Upper lobe of right lung (tissue), 1 donor: ENCODE measurements at regions not wholly inside any gene's neighbourhood (a gene's known extent, or its start where the extent isn't known, plus 50 kb on each side); places are given as distances from the start of the nearest gene placed in this dataset.
A peak's percentile ranks its signal among the peaks of the same experiment; 100 is the strongest.

Experiments
- ATAC-seq: fragments of 200-7000 bp; cut with Tn5 transposase; one replicate; pipeline ENCODE4 v1.9.1; 2020; ENCODE audit warnings: mild to moderate bottlenecking, moderate library complexity
- DNase-seq: peaks from one replicate; pipeline ENCODE4 v3.0.0-alpha.2; 2020
- H3K27ac ChIP-seq: fragments of 200-600 bp; one replicate; pipeline ENCODE4 v1.8.0; 2022
- H3K27me3 ChIP-seq: fragments of 200-600 bp; one replicate; pipeline ENCODE4 v1.8.0; 2022; ENCODE audit warnings: mild to moderate bottlenecking
- H3K36me3 ChIP-seq: fragments of 200-600 bp; one replicate; pipeline ENCODE4 v1.8.0; 2022
- H3K4me1 ChIP-seq: fragments of 200-600 bp; one replicate; pipeline ENCODE4 v1.8.0; 2022
- H3K4me3 ChIP-seq: fragments of 200-600 bp; one replicate; pipeline ENCODE4 v1.8.0; 2022; ENCODE audit warnings: mild to moderate bottlenecking
- H3K9me3 ChIP-seq: fragments of 200-600 bp; one replicate; pipeline ENCODE4 v1.8.0; 2022
- intact Hi-C: fragments of 100-400 bp; cut with DNase I; formaldehyde crosslinking; loops from one replicate; pipeline ENCODE4 v1.11.0; 2022
- TF ChIP-seq, protein P1 (sequence below): fragments of 200-600 bp; IDR thresholded peaks from one replicate; pipeline ENCODE4 v1.8.0; 2022; ENCODE audit warnings: antibody characterized with exemption
- donor health status: DM: no; HTN: yes; CAD: no; lungs with severe emphysema.

DNA sequence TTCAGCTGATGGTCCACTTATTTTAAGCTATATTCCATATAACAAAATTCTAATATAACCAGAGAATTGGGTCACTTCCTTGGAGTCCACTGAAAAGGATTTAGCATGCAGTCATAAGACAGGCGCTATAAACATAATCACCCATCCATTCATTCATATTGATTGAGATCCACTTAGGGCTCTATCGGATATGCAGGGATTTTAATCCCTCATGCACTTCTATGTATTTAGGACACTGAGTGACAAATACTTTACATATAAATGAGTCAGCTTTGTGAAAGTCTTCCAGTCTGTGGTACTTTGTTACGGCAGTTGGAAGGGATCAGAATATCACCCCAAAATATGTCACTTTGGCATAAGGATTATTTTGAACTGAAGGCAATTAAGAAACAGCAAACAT, 127.3 kb upstream of the ZNF608 start:
- intact Hi-C loops: no loop called here
- DNase-seq: no peak
- no peak for ATAC-seq
- no peaks in the 10 kb centered on the region for H3K27me3 ChIP-seq
- no peaks in the 10 kb centered on the region for H3K9me3 ChIP-seq
- H3K4me3 ChIP-seq: no peak overlapping the region
- TF ChIP-seq, protein P1, sequence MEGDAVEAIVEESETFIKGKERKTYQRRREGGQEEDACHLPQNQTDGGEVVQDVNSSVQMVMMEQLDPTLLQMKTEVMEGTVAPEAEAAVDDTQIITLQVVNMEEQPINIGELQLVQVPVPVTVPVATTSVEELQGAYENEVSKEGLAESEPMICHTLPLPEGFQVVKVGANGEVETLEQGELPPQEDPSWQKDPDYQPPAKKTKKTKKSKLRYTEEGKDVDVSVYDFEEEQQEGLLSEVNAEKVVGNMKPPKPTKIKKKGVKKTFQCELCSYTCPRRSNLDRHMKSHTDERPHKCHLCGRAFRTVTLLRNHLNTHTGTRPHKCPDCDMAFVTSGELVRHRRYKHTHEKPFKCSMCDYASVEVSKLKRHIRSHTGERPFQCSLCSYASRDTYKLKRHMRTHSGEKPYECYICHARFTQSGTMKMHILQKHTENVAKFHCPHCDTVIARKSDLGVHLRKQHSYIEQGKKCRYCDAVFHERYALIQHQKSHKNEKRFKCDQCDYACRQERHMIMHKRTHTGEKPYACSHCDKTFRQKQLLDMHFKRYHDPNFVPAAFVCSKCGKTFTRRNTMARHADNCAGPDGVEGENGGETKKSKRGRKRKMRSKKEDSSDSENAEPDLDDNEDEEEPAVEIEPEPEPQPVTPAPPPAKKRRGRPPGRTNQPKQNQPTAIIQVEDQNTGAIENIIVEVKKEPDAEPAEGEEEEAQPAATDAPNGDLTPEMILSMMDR: no peak
- no peaks in the 10 kb centered on the region for H3K36me3 ChIP-seq
- H3K4me1 ChIP-seq: peaks cover 22% of the 10 kb centered on the region
- no peak overlapping the region for H3K27ac ChIP-seq

DNA sequence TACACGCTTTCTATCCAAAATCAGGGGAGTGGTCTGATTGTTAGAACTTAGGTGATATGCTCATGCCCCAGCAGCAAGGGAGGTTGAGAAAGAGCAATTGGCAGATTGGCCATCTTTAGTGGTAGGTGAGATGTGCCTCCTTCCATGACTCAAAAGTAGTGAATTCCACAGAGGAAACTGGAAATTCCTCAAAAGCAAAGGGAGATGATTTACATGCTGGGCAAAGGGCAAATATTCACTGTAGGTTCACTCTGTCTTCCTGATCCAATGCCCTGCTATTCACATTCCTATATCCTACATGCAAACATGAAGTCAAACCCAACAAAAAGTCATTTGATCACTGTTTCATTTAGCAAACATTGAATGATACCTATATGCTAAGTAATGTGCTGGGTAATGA, 130.1 kb upstream of the ZNF608 start:
- DNase-seq (no peak), ATAC-seq (no peak)
- Histone ChIP-seq H3K9me3 (no peaks in the 10 kb centered on the region), H3K36me3 (no peaks in the 10 kb centered on the region), H3K27me3 (no peaks in the 10 kb centered on the region), H3K4me3 (no peak overlapping the region), H3K27ac (no peak overlapping the region), H3K4me1 (peaks cover 6% of the 10 kb centered on the region)
- TF ChIP-seq, protein P1: no peak
- intact Hi-C loops: no loop called here

DNA sequence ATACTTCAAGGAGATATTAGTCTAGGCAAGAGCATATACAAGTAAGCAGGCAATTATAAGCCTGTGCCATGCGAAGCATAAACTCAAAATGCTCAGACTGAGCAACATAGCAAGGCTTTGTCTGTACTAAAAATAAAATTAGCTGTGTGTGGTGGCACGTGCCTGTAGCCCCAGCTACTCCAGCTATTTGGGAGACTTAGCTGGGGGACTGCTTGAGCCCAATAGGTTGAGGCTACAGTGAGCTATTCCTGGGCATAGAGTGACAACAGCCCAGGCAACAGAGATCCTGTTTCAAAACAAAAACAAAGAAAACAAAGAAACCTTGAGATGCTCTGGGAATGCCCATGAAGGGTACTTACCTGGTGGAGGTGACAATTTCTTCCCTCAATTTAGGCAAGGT, 130.5 kb upstream of the ZNF608 start:
- Histone ChIP-seq H3K9me3 (no peaks in the 10 kb centered on the region), H3K4me1 (peaks cover 1% of the 10 kb centered on the region), H3K4me3 (no peak overlapping the region), H3K27ac (no peak overlapping the region), H3K27me3 (no peaks in the 10 kb centered on the region), H3K36me3 (no peaks in the 10 kb centered on the region)
- ATAC-seq (no peak), DNase-seq (no peak)
- intact Hi-C loops: no loop called here
- TF ChIP-seq, protein P1: no peak

DNA sequence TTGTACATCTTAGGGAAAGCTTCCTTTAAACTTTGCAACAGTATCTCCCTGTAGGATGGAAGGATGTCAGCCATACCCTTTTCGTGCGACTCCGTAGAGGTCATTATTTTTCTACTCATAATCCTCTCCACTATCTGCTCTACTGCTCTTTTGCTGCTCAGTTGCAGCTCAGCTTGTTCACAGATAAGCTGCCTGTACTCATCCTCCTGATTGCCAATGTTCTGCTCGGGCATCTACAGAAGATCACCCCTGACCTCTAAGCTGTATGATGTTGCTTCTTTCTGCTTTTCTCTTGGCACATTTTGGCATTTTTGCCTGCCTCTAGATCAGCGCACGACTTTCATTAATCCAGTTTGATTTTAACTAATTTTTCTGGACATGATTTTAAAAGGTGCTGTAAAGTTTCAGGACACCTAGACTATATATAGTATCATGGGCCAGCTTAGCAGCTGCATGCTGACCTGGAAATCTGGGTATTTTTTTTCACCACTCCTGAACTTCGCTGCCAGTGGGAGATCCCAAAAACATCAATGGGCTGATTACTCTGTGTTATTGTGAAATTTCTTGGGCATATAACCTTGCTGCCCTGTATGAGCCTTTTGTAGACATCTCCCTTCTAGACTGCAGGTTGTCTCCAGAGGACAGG, 131.2 kb upstream of the ZNF608 start:
- H3K27ac ChIP-seq: no peak overlapping the region
- ATAC-seq (no peak), DNase-seq (no peak)
- H3K36me3 ChIP-seq: no peaks in the 10 kb centered on the region
- TF ChIP-seq, protein P1: no peak
- no peaks in the 10 kb centered on the region for H3K27me3 ChIP-seq
- H3K4me1 ChIP-seq: no peaks in the 10 kb centered on the region
- no peaks in the 10 kb centered on the region for H3K9me3 ChIP-seq
- H3K4me3 ChIP-seq: no peak overlapping the region
- intact Hi-C loops: no loop called here

DNA sequence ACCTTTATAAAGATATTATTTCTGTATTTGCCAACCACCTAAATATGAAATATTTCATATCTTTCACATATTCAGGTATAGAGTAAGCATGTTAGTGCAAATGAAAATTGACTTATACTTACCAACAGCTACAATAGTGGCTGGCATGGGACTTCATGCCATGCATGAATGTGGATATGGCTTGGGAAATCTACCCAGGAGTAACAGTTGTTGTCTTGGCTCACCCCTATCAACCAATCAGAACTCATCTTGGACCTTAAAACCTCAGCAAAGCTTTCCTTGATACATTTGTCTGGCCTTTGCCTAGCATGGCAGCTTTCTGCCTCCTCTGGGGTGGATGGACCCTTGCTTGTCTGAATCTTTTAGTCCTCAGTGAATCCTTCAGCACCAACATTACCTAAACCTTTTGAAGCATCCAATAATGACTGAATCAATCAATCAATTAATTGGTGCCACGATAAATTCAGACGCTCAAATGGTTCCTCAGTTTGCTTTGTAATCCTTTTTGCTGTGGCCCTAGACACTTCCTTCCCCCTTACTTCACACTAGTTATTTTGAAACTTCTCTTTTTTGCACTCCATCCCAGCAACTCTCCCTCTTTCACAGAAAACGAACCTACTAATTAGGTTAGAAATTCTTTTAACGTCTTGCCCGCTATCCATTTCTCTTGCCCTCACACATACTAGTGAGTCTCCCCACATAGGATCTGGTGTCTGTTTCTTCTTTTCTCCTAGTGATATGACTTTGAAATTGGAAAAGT, 132.3 kb upstream of the ZNF608 start:
- ATAC-seq: peak; percentile 52
- H3K4me1 ChIP-seq: no peaks in the 10 kb centered on the region

More for the DNA sequence above, 132.3 kb upstream of the ZNF608 start:
- TF ChIP-seq, protein P1: no peak
- no peak overlapping the region for H3K4me3 ChIP-seq
- H3K36me3 ChIP-seq: no peaks in the 10 kb centered on the region
- no peaks in the 10 kb centered on the region for H3K27me3 ChIP-seq
- H3K9me3 ChIP-seq: no peaks in the 10 kb centered on the region
- DNase-seq: no peak
- intact Hi-C loops: no loop called here
- H3K27ac ChIP-seq: no peak overlapping the region
